Hematopoietic multipotent progenitor cell treated with erythropoietin and hydrocortisone succinate and interleukin-3 and kit ligand, for 6 days (in vitro differentiated cells): ENCODE measurements at regions not wholly inside any gene's neighbourhood (a gene's known extent, or its start where the extent isn't known, plus 50 kb on each side); places are given as distances from the start of the nearest gene placed in this dataset.

Source experiments
- DNase-seq: peaks from one replicate; pipeline ENCODE4 v3.0.0-alpha.2; 2015

DNA sequence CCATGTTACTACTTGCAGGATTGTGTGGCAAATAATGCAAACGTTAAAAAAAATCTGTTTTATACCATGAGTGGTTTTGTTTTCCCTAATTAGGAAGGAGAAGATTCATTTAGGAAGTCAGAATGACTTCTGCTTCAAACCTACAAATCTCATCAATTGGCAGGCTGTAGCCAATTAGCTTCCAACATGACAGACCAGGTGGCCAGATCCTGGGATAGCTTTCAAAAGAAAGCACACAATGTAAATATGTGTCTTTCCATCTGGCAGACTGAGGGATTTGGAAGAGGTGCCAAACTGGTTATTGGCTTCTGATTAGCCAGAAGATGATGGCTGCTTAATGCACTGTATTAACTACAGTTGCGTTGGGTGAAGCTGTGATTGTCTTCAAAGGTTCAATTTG is 432.8 kb downstream of the ANKRD50 start:
- DNase-seq: no peak

DNA sequence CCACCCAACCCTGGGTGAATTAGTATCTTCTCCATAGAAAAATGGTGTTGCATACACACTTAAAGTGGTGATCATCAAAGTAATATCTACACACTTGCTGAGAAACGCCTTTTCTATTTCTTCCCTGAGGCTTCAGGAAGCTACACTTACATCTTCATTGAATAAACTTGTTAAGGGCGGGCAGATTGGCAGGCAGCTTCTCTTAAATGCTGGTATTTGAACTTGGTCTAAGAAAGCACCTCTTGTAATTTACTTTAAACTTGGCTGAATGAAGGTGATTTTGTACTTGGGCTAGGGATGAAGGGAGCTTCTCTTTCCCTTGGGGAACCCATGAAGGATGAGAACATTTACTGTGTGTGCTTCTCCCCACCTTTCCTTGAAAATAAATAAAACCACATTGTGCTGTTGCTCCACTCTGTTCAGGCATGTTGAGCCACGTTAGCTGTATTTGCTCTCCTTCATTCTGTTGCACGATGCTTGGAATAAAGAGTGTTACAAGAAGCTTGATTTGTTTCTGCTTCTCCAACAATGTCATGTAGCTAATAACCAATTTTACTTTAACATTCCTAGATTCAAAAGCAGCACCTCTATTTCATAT is 430.1 kb downstream of the ANKRD50 start:
- DNase-seq: no peak

DNA sequence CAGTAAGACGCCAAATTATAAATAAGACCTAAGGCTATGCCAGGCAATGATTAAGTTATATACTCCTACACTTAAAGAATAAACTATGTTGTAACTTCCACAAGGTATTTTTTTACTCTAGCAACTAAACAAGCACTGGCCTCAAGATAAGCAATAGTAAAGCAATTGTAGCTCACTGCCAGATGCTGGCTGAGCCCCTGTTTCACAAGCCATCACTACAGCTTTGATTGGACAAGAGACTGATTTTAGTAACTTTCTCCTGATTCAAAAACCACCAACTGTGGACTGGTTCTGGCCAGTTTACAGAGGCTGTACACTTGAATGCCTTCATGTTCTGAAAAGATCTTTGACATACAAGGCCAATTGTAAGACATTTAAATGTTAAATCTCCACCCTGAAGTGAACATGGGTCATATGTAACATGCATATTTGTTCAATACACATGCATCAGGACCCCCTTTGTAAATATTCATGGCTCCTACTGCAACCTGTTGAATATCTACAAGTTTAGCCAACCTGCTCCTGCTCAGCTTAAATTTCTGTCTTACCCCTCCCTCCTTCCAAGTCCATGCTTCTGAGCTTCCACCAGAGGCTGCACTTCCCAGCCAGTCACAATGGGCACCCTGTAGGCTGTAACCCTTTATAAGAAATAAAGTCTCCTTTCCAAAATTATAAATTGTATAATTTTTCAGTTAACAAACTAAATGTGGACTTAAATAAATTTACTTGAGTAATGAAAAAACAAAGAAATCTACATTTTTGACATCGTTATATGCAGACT is 423.6 kb downstream of the ANKRD50 start:
- DNase-seq: no peak

DNA sequence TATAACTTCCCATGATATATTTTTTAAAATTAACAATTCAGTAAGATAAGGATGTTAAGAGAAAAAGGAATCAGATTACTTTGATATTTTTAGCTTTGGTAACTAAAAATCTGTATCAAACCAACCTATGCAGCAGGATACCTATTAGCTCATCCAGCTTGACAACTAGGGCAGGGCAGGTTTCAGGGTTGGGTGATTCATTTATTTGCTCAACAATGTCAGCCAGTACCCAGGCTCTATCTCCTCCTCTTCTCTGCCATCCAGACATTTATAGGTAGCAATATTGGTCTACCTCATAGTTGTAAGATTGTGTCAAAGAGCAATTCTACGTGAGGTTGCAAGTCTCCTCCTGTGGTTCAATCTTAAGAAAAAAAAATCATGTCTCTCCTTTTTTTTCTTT is 421.9 kb downstream of the ANKRD50 start:
- DNase-seq: no peak

DNA sequence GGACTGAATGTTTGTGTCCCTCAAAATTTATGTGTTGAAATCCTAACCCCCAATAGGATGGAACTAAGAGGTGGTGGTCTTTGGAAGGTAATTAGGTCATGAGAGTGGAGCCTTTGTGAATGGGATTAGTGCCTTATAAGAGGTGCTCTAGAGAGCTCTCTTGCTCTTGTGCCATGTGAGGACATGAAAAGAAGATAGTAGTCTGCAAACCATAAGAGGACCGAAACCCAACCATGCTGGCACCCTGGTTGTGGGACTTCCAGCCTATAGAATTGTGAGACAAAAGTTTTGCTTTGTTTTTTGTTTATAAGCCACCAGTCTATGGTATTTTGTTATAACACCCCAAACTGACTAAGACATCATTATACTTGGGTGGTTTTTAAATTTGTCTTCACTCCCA is 417.1 kb downstream of the ANKRD50 start:
- DNase-seq: no peak

DNA sequence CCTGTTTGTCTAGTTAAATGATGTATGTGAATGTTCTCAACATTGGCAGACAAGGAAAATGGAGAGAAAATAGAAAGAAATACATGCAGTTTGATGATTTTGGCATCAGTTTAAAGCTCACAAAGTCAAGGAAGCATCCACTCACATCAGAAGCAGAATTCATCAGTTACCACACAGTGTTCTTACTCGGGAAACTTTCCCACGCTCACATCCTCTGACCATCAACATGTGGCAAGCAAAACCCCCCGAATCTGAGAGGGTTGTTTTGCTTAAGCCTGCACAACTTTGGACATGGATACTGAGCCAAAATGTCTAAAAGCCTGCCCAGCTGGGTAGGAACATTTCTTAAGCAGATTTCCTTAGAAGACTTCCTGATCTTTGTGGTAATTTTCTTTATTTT is 407.6 kb downstream of the ANKRD50 start:
- no peak for DNase-seq

DNA sequence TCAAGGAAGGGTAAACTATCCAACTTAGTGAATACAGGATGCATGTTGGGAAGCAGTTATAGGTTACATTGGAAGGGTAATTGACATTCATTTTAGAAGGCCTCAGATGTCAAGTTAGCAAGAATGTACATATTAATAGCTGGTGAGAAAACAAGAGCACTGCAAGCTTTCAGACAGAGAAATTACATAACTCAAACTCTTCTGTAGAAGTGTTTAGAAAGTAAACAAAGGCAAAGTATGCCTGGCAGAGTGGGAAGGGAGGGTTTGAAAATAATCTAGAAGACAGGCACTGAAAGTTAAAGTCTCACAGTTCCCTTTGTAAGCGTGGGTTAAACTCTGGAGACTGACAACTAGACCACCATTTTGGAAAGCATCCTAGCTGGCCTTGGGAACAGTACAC is 406.2 kb downstream of the ANKRD50 start:
- no peak for DNase-seq

DNA sequence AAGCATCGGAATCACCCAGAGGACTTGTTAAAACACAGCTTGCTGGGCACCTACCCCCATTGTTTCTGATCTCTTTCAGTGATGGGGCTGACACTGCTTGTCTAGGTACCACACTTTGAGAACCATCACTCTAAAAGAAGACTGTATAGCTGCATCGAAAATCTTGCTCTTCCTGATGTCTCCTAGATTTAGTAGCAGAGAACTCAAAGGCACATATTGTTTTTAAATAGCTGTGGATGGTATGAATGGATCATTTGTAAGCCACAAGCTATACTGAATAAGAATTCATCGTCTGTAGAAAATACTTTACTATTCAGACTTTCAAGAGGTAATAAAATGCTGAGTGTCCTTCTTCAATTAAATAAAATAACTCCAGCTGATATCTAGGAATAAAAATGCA is 405.4 kb downstream of the ANKRD50 start:
- no peak for DNase-seq

DNA sequence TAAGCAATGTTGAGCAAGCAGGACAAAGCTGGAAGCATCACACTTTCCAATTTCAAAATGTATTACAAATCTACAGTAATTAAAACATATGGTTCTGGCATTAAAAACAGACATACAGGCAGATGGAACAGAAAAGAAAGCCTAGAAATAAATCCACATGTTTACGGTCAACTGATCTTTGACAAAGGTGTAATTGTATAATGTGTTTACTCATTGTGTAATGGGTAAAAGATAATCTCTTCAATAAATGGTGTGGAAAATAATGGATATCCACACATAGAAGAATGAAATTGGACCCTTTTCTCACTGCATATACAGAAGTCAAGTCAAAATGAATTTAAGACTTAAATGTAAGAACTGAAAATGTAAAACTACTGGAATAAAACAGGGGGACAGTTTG is 394.2 kb downstream of the ANKRD50 start:
- no peak for DNase-seq

DNA sequence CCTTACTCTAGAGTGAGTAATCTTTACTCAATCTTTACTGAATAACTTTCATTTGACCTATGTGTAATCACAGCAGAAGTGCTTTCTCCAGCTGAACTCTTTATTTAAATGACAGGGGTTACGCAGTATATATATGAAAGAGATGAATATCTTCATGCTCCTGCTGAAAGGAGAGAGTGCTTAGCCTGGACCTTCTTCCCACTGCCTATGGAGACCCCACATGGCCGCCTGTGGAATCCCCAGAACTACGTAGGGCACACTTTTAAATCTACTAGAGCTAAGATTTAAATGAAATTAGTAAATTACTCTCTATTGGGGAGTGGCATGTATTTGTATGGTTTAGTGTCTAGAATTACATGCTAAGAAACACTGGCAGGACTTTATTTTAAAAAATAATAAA is 391.2 kb downstream of the ANKRD50 start:
- no peak for DNase-seq

DNA sequence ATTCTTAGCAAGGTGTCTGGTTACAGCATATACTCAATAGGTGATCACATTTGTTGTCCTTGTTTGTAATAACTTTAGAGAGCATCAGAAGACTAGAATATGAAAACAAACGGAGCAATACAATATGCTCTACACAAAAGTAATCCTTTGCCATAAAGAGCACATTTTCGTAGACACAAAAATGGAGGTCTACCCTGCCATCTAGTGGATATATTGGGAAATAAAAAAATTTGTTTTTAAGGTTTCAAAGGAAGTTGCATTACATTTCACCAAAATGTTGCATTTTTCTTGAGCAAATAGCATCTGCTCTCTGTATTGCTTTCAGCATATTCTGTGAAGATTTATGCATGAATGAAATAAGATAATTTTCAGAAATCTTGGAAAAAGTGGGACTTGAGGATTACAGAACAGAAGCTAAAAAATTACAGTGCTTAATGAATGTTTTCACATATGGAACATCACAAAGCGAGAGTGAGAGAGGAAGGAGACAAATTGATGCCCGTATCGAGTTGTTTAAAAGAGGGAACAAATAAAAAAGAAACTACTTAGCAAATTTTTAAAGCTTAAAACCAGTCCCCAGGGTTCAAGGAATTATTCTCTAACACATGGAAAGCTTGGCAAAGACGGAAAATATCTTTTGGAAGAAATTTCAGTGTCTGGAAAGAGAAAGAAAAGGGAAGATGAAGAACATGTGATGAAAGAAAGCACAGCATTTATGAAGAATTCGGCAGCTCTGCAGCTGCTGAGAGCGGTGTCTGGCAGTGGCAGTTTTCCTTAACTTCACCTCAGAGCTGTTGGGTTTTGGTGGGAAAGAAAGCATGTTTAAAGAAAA is 390.1 kb downstream of the ANKRD50 start:
- DNase-seq: peak; percentile 60

DNA sequence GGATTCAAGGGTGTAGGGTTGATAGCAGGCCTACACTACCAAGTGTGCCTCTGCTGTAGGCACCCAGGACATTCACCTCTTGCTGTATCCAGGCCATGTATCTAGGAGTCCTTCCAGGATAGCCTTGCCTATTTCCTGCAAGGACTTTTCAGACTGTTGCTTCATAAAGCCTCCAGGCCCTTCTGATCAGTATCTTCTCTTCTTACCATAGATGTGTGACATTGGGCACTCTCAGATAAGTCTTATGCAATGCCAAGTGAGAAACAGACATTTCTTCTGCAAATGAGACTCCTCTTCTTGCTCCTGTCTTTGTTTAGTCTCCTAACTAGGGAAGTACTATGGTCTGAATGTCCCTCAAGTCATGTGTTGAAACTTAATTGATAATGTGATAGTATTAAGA is 386.8 kb downstream of the ANKRD50 start:
- DNase-seq: peak; percentile 36

DNA sequence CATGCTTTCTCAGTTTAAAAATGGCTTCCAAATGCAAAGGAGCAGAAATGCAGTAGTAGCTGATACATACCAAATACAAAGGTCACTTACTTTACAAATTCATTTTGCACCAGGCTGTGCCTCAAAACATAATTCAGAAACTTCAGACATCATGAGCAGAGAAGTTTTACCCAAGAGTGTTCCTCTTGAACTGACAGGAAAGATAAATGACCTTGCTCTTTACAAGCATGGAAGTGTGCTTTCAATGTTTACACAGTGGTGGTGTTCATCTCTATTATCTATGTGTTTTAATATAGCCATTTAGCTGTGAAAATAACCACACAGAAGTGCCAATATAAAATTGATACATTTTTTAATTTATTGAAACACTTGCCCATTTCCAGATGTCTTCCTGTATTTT is 383.4 kb downstream of the ANKRD50 start:
- DNase-seq: no peak

DNA sequence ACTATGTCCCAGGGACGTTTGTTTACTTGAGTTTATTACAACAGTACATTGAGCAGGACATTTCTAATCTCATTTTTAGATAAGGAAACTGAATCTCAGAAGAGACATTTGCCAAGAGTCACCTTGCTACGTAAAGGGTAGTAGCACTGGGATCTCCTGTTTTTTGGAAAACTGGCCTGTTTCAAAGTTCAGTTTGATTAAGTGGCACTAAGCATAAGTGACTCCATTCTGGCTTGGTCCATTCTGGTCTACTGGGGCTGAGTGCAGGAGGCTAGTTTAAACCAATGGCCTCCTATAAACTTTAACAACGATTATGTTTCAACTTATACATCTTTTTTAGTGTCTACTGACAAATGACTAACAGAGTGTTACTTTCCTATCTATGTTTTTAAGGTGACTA is 382.5 kb downstream of the ANKRD50 start:
- no peak for DNase-seq

DNA sequence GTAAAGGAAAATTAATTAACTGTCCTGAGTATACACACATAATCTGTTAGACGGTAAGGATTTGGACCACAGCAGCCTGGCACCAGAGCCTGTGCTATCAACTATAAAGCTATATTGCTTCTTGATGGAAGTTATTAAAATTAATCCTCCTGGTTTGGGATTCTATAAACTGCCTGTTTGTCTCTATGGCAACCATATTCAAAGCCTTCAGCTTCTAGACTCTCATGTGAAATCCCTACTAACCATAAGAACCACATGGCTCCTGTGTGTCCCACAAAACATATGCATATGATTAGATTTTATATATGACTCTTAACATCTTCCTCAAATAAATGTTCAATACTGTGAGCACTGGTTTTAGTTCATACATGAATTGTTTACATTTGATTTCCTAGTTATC is 380.8 kb downstream of the ANKRD50 start:
- no peak for DNase-seq

DNA sequence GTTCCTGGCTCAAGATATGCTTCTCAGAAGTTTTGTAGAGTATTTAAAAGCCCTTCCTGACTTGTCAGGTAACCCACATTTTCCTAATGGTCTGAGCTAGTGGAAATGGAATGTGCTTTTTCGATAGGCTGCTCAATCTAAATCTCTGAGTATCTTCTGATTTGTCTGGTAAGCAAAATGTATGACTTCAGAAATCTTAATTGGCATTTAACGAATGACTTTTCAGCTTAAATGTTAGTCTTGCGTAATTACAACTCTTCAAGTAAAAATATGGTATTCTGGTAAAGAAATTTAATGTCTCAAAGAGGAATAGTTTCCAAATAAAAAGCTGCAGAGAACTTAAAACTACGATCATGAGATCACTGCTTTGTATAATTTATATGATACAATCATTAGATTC is 379.1 kb downstream of the ANKRD50 start:
- DNase-seq: no peak

DNA sequence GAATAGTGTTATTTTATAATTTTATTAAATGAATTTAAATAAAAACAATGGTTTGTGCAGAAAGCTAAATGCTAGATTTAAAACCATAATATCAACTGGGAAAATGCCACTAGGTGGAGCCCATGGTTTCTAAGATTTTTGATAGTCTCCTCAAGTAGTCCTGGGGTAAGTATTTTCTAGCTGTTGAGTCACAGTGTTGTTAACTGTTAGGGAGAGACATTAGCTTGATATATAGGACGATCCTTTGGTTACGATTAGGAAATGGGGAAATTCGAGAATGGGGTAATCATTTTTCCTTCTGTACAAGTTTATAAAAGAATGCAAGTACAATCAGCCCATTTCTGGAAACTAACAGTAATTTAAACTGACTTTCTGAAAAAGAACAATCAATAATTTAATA is 378.4 kb downstream of the ANKRD50 start:
- peak; percentile 78 for DNase-seq

DNA sequence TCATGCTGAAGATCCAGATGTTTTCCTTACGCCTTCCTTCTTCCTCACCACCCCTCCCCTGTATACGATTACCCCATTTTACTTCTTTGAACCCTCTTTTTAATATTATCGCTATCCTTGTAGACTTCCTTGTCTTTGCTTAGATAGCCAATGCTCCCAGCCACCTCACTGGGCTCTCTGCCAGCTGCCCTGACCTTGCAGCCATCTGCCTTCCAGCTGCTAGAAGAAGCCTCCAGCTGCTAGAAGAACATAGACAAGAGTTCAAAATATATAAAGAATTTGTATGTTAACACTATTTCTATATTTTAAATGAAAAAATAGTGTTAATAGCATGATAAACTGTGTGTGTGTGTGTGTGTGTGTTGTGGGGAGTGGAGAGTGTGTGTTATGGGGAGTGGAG is 374.7 kb downstream of the ANKRD50 start:
- DNase-seq: peak; percentile 44

DNA sequence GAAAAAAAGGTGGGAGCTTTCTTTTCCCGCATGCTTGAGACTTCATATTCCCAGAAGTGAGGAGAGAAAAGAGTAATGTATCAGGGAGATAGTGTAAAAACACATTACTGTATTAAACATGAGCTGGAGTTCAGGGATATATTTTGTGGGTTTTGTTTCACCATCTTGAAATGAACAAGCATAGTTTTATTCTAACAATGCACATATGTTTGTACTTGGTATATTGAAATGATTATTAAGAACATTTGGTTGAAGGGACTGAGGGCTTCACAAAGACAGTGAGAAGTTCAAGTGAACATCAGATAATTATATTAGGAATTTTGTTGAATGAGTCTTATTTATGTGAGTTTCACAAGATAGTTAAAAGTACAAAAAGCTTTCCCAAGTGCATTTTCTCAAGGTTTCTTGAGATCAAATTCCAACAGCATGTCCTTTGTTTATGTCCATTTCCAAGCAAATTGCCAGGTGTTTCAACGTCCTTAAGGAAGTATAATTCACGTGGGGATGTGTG is 368.8 kb downstream of the ANKRD50 start:
- no peak for DNase-seq

DNA sequence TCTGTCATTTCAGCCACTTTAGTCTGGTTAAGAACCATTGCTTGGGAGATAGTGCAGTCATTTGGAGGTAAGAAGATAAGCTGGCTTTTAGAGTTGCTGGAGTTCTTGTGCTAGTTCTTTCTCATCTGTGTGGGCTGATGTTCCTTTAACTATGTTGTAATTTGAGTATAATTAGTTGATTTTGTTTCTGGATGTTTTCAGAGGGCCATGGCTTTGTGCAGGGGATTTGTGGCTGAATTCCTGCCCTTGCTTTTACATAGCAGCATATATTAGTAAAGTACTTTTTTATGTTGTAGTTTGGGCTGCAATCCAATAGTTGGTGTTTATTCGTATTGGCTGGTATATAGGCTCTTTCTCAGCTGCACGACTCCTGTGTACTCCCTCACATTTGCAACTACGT is 339.6 kb downstream of the ANKRD50 start:
- DNase-seq: no peak

DNA sequence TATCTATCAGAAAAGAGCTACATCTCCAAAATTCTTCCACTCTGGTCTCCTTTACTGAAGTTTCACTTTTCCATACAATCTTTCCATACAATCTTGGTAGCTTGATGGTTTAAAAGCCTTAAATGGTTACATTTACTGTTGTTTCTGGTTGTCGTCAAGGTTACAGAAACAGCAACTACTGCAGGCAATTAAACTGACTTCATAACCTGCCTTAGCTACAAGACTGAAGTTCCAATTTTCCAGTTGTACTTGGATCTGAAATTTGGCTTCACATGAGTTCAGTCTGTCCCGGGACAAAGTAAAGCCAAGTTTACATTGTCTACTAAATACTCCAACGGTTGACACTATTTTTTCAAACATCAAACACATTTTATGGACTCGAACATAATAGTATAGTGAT is 326.4 kb downstream of the ANKRD50 start:
- no peak for DNase-seq

DNA sequence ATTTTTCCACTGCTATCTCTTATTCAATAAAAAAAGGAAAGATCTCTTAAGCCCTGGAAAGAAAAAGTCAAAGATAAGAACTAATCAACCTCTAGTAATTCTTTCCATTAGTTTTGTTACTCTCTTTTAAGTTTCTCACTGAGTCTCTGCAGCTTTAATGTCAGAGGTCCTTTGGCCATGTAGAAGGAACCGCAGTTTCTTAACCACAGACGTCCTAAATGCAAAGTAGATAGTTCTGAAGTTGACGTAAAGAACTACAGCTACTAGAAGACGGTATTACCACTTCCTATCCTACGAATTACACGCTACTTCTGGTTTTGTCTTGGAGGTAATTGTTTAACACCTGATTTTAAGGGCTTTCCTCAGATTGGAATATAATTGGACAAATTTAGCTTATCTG is 325.9 kb downstream of the ANKRD50 start:
- no peak for DNase-seq

DNA sequence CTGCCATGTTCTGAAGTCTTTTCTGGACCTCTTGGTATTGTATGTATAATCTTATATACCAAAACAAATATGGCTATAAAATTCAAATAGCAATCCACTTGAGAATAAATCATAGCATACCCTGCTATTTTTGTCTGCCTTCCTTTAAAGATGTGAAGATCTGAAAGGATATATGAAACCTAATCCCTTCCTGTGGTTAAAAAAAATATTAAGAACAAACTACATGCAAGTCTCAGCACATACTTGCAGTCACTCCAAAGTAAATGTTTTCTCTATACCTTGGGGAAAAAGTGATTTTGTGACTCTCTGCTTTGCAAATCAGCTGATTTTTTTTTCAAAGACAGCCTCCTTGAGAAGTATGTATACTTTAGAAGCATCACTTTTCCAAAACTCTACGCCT is 322.9 kb downstream of the ANKRD50 start:
- DNase-seq: no peak

DNA sequence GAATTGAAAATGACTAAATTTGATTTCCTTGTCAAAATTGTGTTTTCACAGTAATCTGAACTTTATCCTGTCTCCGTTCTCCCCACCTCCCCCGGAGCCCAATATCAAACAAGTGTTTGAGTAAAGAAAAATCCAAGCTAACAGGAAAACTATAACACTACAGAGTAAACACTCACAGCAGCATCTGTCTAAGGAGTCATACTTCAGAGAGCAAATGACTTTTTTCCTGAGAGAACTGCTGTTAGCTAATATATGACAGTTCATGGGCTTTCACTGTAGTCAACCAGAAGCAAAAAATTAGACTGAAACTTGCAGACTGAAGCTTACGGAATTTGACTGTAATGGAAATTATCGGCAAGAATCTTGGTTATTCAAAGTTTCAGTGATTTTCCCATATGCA is 321.7 kb downstream of the ANKRD50 start:
- no peak for DNase-seq
